ENCODE measurements at regions not wholly inside any gene's neighbourhood (a gene's known extent, or its start where the extent isn't known, plus 50 kb on each side); places are given as distances from the start of the nearest gene placed in this dataset.

DNA sequence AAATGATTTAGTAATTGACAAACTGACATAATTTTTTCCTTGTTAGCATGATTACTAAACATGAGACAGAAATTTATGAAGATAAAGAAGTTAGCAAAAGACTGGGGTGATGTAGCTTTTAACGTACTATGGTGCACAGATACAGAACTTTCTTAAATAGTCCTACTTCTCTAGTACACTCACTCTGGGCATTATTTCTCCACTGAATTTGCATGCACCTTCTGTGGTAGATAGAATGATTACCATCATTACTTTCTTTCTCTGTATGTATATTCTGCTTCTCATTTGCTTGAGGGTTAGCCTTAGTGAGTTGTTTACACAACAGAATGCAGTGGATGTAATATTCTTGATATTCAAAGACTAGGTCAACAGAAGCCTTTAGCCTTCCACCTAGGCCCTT, 173.1 kb upstream of the EPHA7 start:
- TF ChIP-seq, protein P1, sequence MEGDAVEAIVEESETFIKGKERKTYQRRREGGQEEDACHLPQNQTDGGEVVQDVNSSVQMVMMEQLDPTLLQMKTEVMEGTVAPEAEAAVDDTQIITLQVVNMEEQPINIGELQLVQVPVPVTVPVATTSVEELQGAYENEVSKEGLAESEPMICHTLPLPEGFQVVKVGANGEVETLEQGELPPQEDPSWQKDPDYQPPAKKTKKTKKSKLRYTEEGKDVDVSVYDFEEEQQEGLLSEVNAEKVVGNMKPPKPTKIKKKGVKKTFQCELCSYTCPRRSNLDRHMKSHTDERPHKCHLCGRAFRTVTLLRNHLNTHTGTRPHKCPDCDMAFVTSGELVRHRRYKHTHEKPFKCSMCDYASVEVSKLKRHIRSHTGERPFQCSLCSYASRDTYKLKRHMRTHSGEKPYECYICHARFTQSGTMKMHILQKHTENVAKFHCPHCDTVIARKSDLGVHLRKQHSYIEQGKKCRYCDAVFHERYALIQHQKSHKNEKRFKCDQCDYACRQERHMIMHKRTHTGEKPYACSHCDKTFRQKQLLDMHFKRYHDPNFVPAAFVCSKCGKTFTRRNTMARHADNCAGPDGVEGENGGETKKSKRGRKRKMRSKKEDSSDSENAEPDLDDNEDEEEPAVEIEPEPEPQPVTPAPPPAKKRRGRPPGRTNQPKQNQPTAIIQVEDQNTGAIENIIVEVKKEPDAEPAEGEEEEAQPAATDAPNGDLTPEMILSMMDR (IDR thresholded peaks at IDR 0.05) = no peak
- TF ChIP-seq POLR2AphosphoS5 (IDR thresholded peaks at IDR 0.05; ENCODE audit: low read depth, low read length) = no peak
- TF ChIP-seq, protein P2, sequence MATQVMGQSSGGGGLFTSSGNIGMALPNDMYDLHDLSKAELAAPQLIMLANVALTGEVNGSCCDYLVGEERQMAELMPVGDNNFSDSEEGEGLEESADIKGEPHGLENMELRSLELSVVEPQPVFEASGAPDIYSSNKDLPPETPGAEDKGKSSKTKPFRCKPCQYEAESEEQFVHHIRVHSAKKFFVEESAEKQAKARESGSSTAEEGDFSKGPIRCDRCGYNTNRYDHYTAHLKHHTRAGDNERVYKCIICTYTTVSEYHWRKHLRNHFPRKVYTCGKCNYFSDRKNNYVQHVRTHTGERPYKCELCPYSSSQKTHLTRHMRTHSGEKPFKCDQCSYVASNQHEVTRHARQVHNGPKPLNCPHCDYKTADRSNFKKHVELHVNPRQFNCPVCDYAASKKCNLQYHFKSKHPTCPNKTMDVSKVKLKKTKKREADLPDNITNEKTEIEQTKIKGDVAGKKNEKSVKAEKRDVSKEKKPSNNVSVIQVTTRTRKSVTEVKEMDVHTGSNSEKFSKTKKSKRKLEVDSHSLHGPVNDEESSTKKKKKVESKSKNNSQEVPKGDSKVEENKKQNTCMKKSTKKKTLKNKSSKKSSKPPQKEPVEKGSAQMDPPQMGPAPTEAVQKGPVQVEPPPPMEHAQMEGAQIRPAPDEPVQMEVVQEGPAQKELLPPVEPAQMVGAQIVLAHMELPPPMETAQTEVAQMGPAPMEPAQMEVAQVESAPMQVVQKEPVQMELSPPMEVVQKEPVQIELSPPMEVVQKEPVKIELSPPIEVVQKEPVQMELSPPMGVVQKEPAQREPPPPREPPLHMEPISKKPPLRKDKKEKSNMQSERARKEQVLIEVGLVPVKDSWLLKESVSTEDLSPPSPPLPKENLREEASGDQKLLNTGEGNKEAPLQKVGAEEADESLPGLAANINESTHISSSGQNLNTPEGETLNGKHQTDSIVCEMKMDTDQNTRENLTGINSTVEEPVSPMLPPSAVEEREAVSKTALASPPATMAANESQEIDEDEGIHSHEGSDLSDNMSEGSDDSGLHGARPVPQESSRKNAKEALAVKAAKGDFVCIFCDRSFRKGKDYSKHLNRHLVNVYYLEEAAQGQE (IDR thresholded peaks at IDR 0.05; ENCODE audit: insufficient read depth in 1 of 2, low read depth in 2 of 2, low read length in 1 of 2) = no peak
